NT2/D1 (cell line): ENCODE measurements at regions not wholly inside any gene's neighbourhood (a gene's known extent, or its start where the extent isn't known, plus 50 kb on each side); places are given as distances from the start of the nearest gene placed in this dataset.

Experiments used
- SUZ12 ChIP-seq: IDR thresholded peaks from 2 replicates; pipeline ENCODE4 v1.6.1; 2011; ENCODE audit not compliant: insufficient read length, insufficient read depth; ENCODE audit errors: extremely low read depth
- YY1 ChIP-seq: IDR thresholded peaks from 2 replicates; pipeline ENCODE4 v1.6.1; 2011; ENCODE audit not compliant: insufficient read length, insufficient read depth
- ZNF274 ChIP-seq: IDR thresholded peaks from 2 replicates; pipeline ENCODE4 v1.6.1; 2011; ENCODE audit warnings: mild to moderate bottlenecking, low read depth, low read length

DNA sequence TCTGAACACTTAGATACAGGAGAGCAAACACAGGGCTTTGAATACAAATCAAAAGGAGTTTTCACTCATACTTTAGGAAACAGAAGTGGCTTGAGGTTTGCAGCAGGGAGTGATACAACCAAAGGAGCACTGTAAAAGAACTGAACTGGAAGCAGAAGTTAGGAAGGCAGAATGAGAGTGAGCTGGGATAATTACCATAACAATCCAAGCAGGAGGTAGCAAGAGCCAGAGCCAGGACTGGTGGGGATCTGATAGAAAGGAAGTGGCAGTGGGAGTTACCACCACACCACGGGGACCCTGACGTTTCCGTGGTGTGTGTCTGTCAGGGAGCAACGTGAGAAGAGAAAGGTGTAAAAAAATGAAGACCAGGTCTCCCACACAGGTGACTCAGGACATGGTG, 81.3 kb upstream of the EPB41L3 start:
- TF ChIP-seq YY1: no peak
- TF ChIP-seq ZNF274: no peak
- no peak for TF ChIP-seq SUZ12
